A673 (cell line): ENCODE measurements at regions not wholly inside any gene's neighbourhood (a gene's known extent, or its start where the extent isn't known, plus 50 kb on each side); places are given as distances from the start of the nearest gene placed in this dataset.
A peak's percentile ranks its signal among the peaks of the same experiment; 100 is the strongest.

Source experiments
- BruUV-seq: library from RNA; stranded (reverse); fragments of 400-500 nt; replicated peaks from 2 replicates; lab custom pipeline; 2021; lab: Mats Ljungman, UMichigan
- CTCF ChIA-PET: fragments of 300-600 bp; sonication (Branson Sonifier 250); formaldehyde crosslinking; loops from one replicate; lab custom pipeline; 2022; ENCODE audit warnings: antibody characterized with exemption; lab: Charles Lee
- POLR2A ChIA-PET: fragments of 300-600 bp; sonication (Branson Sonifier 250); formaldehyde crosslinking; loops from one replicate; lab custom pipeline; 2022; ENCODE audit warnings: antibody characterized with exemption; ENCODE audit not compliant: low non-redundant PET; lab: Charles Lee
- DNase-seq: peaks from one replicate; pipeline ENCODE4 v3.0.0-alpha.2; 2015; ENCODE audit warnings: low spot score
- H3K27ac ChIP-seq: fragments of 200-600 bp; sonication (generic); 2 replicates; pipeline ENCODE4 v1.5.1; 2016; ENCODE audit warnings: mixed run types, low read depth, mild to moderate bottlenecking, mixed read lengths, antibody characterized with exemption, low read length; ENCODE audit not compliant: poor library complexity, severe bottlenecking
- H3K27me3 ChIP-seq: fragments of 200-600 bp; sonication (generic); replicated peaks from 2 replicates; pipeline ENCODE4 v1.6.1; 2017; ENCODE audit warnings: mixed run types, low read depth, mild to moderate bottlenecking, mixed read lengths, antibody characterized with exemption, low read length; ENCODE audit not compliant: insufficient read depth, poor library complexity
- H3K36me3 ChIP-seq: fragments of 200-600 bp; sonication (generic); 2 replicates; pipeline ENCODE4 v1.6.1; 2016; ENCODE audit warnings: mixed run types, mild to moderate bottlenecking, mixed read lengths, antibody characterized with exemption, low read length; ENCODE audit not compliant: insufficient read depth, poor library complexity, severe bottlenecking
- H3K4me1 ChIP-seq: fragments of 200-600 bp; sonication (generic); 2 replicates; pipeline ENCODE4 v1.6.1; 2017; ENCODE audit warnings: mixed run types, mild to moderate bottlenecking, mixed read lengths, antibody characterized with exemption, low read length; ENCODE audit not compliant: insufficient read depth, poor library complexity, severe bottlenecking
- H3K4me3 ChIP-seq: fragments of 200-600 bp; sonication (generic); 2 replicates; pipeline ENCODE4 v1.5.1; 2016; ENCODE audit warnings: low read depth, mixed run types, mild to moderate bottlenecking, mixed read lengths, low read length; ENCODE audit not compliant: poor library complexity, severe bottlenecking
- H3K9me3 ChIP-seq: fragments of 200-600 bp; sonication (generic); 2 replicates; pipeline ENCODE4 v1.6.1; 2016; ENCODE audit warnings: mixed run types, low read depth, mild to moderate bottlenecking, mixed read lengths, antibody characterized with exemption, low read length; ENCODE audit not compliant: poor library complexity, severe bottlenecking
- CTCF ChIP-seq: fragments of 300-800, 200-600 bp; sonication (generic); conservative IDR thresholded peaks from 2 replicates; pipeline ENCODE4 v1.5.1; 2017; ENCODE audit warnings: low read depth, mild to moderate bottlenecking, antibody characterized with exemption, low read length, moderate library complexity, mixed read lengths
- EZH2 ChIP-seq: fragments of 200-600 bp; sonication (generic); IDR thresholded peaks from 2 replicates; pipeline ENCODE4 v1.6.1; 2017; ENCODE audit warnings: borderline replicate concordance, low read depth, mild to moderate bottlenecking, mixed read lengths, antibody characterized with exemption, low read length; ENCODE audit not compliant: poor library complexity, severe bottlenecking
- intact Hi-C: fragments of 100-400 bp; cut with micrococcal nuclease; formaldehyde crosslinking; loops from one replicate; pipeline ENCODE4 v1.10.0; 2022; ENCODE audit not compliant: unreplicated experiment

- ChIA-PET CTCF (interaction anchor here (0.7 kb wide), 1 partner anchor 259 kb away, joined by 3 read pairs; no protein-coding TSS in a partner anchor), POLR2A (no interaction called here)
- Histone ChIP-seq H3K4me3 (no peak overlapping the region), H3K27me3 (no peaks in the 10 kb centered on the region), H3K36me3 (no peaks in the 10 kb centered on the region), H3K27ac (peak overlapping the region; percentile 65), H3K9me3 (no peaks in the 10 kb centered on the region), H3K4me1 (peaks cover 60% of the 10 kb centered on the region)
- TF ChIP-seq EZH2 = no peak
- no peak for TF ChIP-seq CTCF
- no TSS peak for BruUV-seq
- DNase-seq = peak; percentile 77
- intact Hi-C loops = loop anchor here (5.0 kb wide), 2 partner anchors 119 to 584 kb away; no protein-coding TSS in a partner anchor
Measured at GRCh38 chr1:30376054-30376697, 347.2 kb downstream of the MATN1 start.

GRCh38 chr1:30375156-30375555 is 348.2 kb downstream of the MATN1 start:
- ChIA-PET CTCF (interaction anchor here (0.7 kb wide), 1 partner anchor 258 kb away, joined by 3 read pairs; no protein-coding TSS in a partner anchor), POLR2A (no interaction called here)
- no TSS peak for BruUV-seq
- H3K36me3 ChIP-seq = no peaks in the 10 kb centered on the region
- TF ChIP-seq EZH2 = no peak
- TF ChIP-seq CTCF = no peak
- no peak overlapping the region for H3K27ac ChIP-seq
- H3K9me3 ChIP-seq = no peaks in the 10 kb centered on the region
- H3K27me3 ChIP-seq = no peaks in the 10 kb centered on the region
- DNase-seq = no peak
- intact Hi-C loops = loop anchor here (5.0 kb wide), 2 partner anchors 118 to 583 kb away; no protein-coding TSS in a partner anchor
- H3K4me3 ChIP-seq = no peak overlapping the region
- H3K4me1 ChIP-seq = peaks cover 50% of the 10 kb centered on the region

GRCh38 chr1:30374400-30375070 is 348.9 kb downstream of the MATN1 start:
- ChIA-PET CTCF (no interaction called here), POLR2A (no interaction called here)
- intact Hi-C loops = loop anchor here (5.0 kb wide), 2 partner anchors 117 to 582 kb away; no protein-coding TSS in a partner anchor
- no peak for TF ChIP-seq EZH2
- TF ChIP-seq CTCF = no peak
- no TSS peak for BruUV-seq
- Histone ChIP-seq H3K36me3 (no peaks in the 10 kb centered on the region), H3K4me3 (no peak overlapping the region), H3K27me3 (no peaks in the 10 kb centered on the region), H3K27ac (no peak overlapping the region), H3K9me3 (no peaks in the 10 kb centered on the region), H3K4me1 (peaks cover 44% of the 10 kb centered on the region)
- no peak for DNase-seq
